Neural cell (in vitro differentiated cells): ENCODE measurements at regions not wholly inside any gene's neighbourhood (a gene's known extent, or its start where the extent isn't known, plus 50 kb on each side); places are given as distances from the start of the nearest gene placed in this dataset.

ENCODE experiments used
- H2AFZ ChIP-seq: fragments of 200-600, 300-800 bp; sonication (generic), shearing (Covaris generic); 2 replicates; pipeline ENCODE4 v1.6.0; 2014; ENCODE audit warnings: low read depth, mild to moderate bottlenecking, antibody characterized with exemption, low read length, moderate library complexity
- H3F3A ChIP-seq: fragments of 200-600 bp; shearing (Covaris generic); 2 replicates; pipeline ENCODE4 v1.6.1; 2016; ENCODE audit warnings: mild to moderate bottlenecking, moderate library complexity, mixed read lengths, antibody characterized with exemption, low read length; ENCODE audit not compliant: insufficient read depth, poor library complexity, severe bottlenecking
- H3K27ac ChIP-seq: fragments of 200-600, 300-800 bp; sonication (generic), shearing (Covaris generic); 2 replicates; pipeline ENCODE4 v1.5.1; 2014; ENCODE audit warnings: mild to moderate bottlenecking, low read length, moderate library complexity
- H3K27me3 ChIP-seq: fragments of 300-800, 200-600 bp; sonication (generic), shearing (Covaris generic); 2 replicates; pipeline ENCODE4 v1.6.0; 2014; ENCODE audit warnings: mild to moderate bottlenecking, low read depth, low read length, moderate library complexity; ENCODE audit not compliant: insufficient read depth
- H3K36me3 ChIP-seq: fragments of 300-800, 200-600 bp; sonication (generic), shearing (Covaris generic); 2 replicates; pipeline ENCODE4 v1.5.1; 2014; ENCODE audit warnings: mild to moderate bottlenecking, antibody characterized with exemption, low read length, moderate library complexity; ENCODE audit not compliant: insufficient read depth
- H3K4me2 ChIP-seq: fragments of 300-800, 200-600 bp; sonication (generic), shearing (Covaris generic); 2 replicates; pipeline ENCODE4 v1.6.0; 2014; ENCODE audit warnings: mild to moderate bottlenecking, low read length
- H3K4me3 ChIP-seq: fragments of 300-800, 200-600 bp; sonication (generic), shearing (Covaris generic); 2 replicates; pipeline ENCODE4 v1.5.1; 2014; ENCODE audit warnings: mild to moderate bottlenecking, low read length, moderate library complexity
- H3K79me2 ChIP-seq: fragments of 200-600 bp; shearing (Covaris generic); replicated peaks from 2 replicates; pipeline ENCODE4 v1.6.0; 2014; ENCODE audit warnings: mild to moderate bottlenecking, low read length, moderate library complexity; ENCODE audit not compliant: insufficient read depth
- H3K9ac ChIP-seq: fragments of 300-800, 200-600 bp; sonication (generic), shearing (Covaris generic); 2 replicates; pipeline ENCODE4 v1.6.1; 2016; ENCODE audit warnings: mild to moderate bottlenecking, low read length, mixed read lengths
- H3K9me2 ChIP-seq: fragments of 200-600 bp; shearing (Covaris generic); 2 replicates; pipeline ENCODE4 v1.6.1; 2016; ENCODE audit warnings: mild to moderate bottlenecking, low read length, mixed read lengths; ENCODE audit not compliant: insufficient read depth
- H3K9me3 ChIP-seq: fragments of 200-600, 300-800 bp; sonication (generic), shearing (Covaris generic); 2 replicates; pipeline ENCODE4 v1.6.1; 2016; ENCODE audit warnings: mild to moderate bottlenecking, mixed run types, low read length, moderate library complexity, mixed read lengths
- H4K20me1 ChIP-seq: fragments of 200-600 bp; shearing (Covaris generic); 2 replicates; pipeline ENCODE4 v1.6.1; 2016; ENCODE audit warnings: mild to moderate bottlenecking, mixed run types; ENCODE audit not compliant: insufficient read depth
- CTCF ChIP-seq: fragments of 450-650 bp; IDR thresholded peaks from 2 replicates; pipeline ENCODE4 v1.5.1; 2014; ENCODE audit warnings: antibody characterized with exemption, mild to moderate bottlenecking, moderate library complexity; ENCODE audit not compliant: poor library complexity, severe bottlenecking
- EP300 ChIP-seq: fragments of 450-650 bp; conservative IDR thresholded peaks from 2 replicates; pipeline ENCODE4 v1.6.1; 2014; ENCODE audit warnings: antibody characterized with exemption, mild to moderate bottlenecking, moderate library complexity; ENCODE audit not compliant: poor library complexity, severe bottlenecking
- EZH2 ChIP-seq: fragments of 200-600, 300-800 bp; shearing (Covaris generic), sonication (generic); IDR thresholded peaks from 2 replicates; pipeline ENCODE4 v1.6.1; 2014; ENCODE audit warnings: antibody characterized with exemption, low read length, borderline replicate concordance, mild to moderate bottlenecking; ENCODE audit not compliant: insufficient read depth, poor library complexity, severe bottlenecking
- MXI1 ChIP-seq: fragments of 450-650 bp; conservative IDR thresholded peaks from 2 replicates; pipeline ENCODE4 v1.6.1; 2014; ENCODE audit warnings: antibody characterized with exemption, mild to moderate bottlenecking; ENCODE audit not compliant: poor library complexity, severe bottlenecking
- POLR2AphosphoS5 ChIP-seq: IDR thresholded peaks from 2 replicates; pipeline ENCODE4 v1.6.1; 2012
- RAD21 ChIP-seq: fragments of 450-650 bp; conservative IDR thresholded peaks from 2 replicates; pipeline ENCODE4 v1.6.1; 2014; ENCODE audit warnings: antibody characterized with exemption, mild to moderate bottlenecking, moderate library complexity
- REST ChIP-seq: IDR thresholded peaks from 2 replicates; pipeline ENCODE4 v1.6.1; 2012; ENCODE audit warnings: borderline replicate concordance
- SMC3 ChIP-seq: fragments of 450-650 bp; conservative IDR thresholded peaks from 2 replicates; pipeline ENCODE4 v1.6.1; 2014; ENCODE audit warnings: antibody characterized with exemption, mild to moderate bottlenecking, moderate library complexity; ENCODE audit not compliant: poor library complexity
- TAF1 ChIP-seq: IDR thresholded peaks from 2 replicates; pipeline ENCODE4 v1.6.1; 2012; ENCODE audit warnings: low read depth

DNA sequence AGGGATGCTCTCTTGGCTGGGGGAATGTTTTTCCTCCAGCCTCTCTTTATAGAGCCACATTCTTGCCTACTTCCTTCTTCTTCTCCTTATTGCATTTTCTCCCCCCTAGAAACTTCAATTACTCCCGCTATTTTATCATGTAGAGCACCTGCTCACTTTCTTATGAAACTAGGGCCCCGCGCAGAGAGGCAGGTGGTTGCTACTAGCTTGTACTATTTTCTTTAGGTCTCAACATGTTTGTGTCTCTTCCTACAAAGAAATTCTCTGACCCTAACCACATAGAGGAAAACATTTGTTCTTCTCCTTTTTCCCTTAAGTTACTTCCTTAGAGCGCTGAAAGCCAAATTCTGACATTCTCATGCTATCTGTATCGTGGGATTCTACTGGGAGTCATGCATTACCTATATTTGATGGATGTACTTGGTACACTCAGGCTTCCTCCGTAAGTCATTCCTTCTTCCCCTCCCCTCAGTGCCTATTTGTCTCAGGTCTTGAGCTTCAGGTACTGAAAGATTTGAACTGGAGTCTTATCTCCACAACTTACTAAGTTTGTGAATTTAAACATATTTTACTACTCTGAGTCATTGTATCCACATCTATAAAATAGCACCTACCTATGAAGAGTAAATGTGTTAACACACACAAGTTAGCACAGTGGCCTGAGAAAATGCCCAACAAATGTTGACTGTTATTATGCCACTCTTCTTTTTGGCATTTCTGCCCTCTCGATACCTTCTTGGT lies 159.1 kb upstream of the LEF1 start:
- Histone ChIP-seq H3K79me2 (no peaks in the 10 kb centered on the region), H3K27ac (no peak overlapping the region), H4K20me1 (no peaks in the 10 kb centered on the region), H3F3A (no peaks in the 10 kb centered on the region), H3K9me3 (no peaks in the 10 kb centered on the region), H2AFZ (no peak overlapping the region), H3K4me3 (no peak overlapping the region), H3K4me2 (no peak overlapping the region), H3K9ac (no peak overlapping the region), H3K9me2 (no peaks in the 10 kb centered on the region), H3K36me3 (no peaks in the 10 kb centered on the region), H3K27me3 (no peaks in the 10 kb centered on the region)
- TF ChIP-seq MXI1, result no peak
- no peak for TF ChIP-seq SMC3
- no peak for TF ChIP-seq POLR2AphosphoS5
- TF ChIP-seq EZH2, result no peak
- no peak for TF ChIP-seq TAF1
- no peak for TF ChIP-seq EP300
- no peak for TF ChIP-seq CTCF
- TF ChIP-seq REST, result no peak
- TF ChIP-seq RAD21, result no peak

GRCh38 chr4:108325561-108325960 lies 156.8 kb upstream of the LEF1 start:
- Histone ChIP-seq H3K4me3 (no peak overlapping the region), H3K36me3 (no peaks in the 10 kb centered on the region), H3K9ac (no peak overlapping the region), H3K4me2 (no peak overlapping the region), H3K27me3 (no peaks in the 10 kb centered on the region), H3K79me2 (no peaks in the 10 kb centered on the region), H3K9me3 (no peaks in the 10 kb centered on the region), H4K20me1 (no peaks in the 10 kb centered on the region), H3K27ac (no peak overlapping the region), H2AFZ (no peak overlapping the region), H3F3A (no peaks in the 10 kb centered on the region), H3K9me2 (no peaks in the 10 kb centered on the region)
- TF ChIP-seq CTCF, result no peak
- no peak for TF ChIP-seq RAD21
- TF ChIP-seq POLR2AphosphoS5, result no peak
- TF ChIP-seq EP300, result no peak
- TF ChIP-seq EZH2, result no peak
- no peak for TF ChIP-seq MXI1
- no peak for TF ChIP-seq TAF1
- TF ChIP-seq SMC3, result no peak
- TF ChIP-seq REST, result no peak
